ENCODE measurements at regions not wholly inside any gene's neighbourhood (a gene's known extent, or its start where the extent isn't known, plus 50 kb on each side); places are given as distances from the start of the nearest gene placed in this dataset.

GRCh38 chr9:81390792-81391456 is 298.4 kb downstream of the TLE1 start:
- DNase-seq (ENCODE audit: low spot score), result no peak

- DNase-seq (ENCODE audit: low spot score), result no peak
These were observed 299.8 kb downstream of the TLE1 start for GRCh38 chr9:81389569-81389993.

GRCh38 chr9:81388831-81389230 is 300.5 kb downstream of the TLE1 start:
- DNase-seq (ENCODE audit: low spot score), result no peak

- no peak for DNase-seq (ENCODE audit: low spot score)
These were observed 301.8 kb downstream of the TLE1 start for GRCh38 chr9:81387360-81388106.

GRCh38 chr9:81384911-81385310 is 304.4 kb downstream of the TLE1 start:
- no peak for DNase-seq (ENCODE audit: low spot score)

GRCh38 chr9:81382281-81382680 is 307.1 kb downstream of the TLE1 start:
- no peak for DNase-seq (ENCODE audit: low spot score)

GRCh38 chr9:81381694-81382093 is 307.7 kb downstream of the TLE1 start:
- no peak for DNase-seq (ENCODE audit: low spot score)

- no peak for DNase-seq (ENCODE audit: low spot score)
These were observed 308.6 kb downstream of the TLE1 start for GRCh38 chr9:81380504-81381359.

GRCh38 chr9:81379655-81380054 is 309.7 kb downstream of the TLE1 start:
- DNase-seq (ENCODE audit: low spot score), result no peak

- no peak for DNase-seq (ENCODE audit: low spot score)
These were observed 311.4 kb downstream of the TLE1 start for GRCh38 chr9:81377921-81378320.

- DNase-seq (ENCODE audit: low spot score), result no peak
These were observed 312.0 kb downstream of the TLE1 start for GRCh38 chr9:81377320-81377719.

GRCh38 chr9:81375187-81376100 is 313.9 kb downstream of the TLE1 start:
- DNase-seq (ENCODE audit: low spot score), result no peak

- no peak for DNase-seq (ENCODE audit: low spot score)
These were observed 314.7 kb downstream of the TLE1 start for GRCh38 chr9:81374459-81375186.

- DNase-seq (ENCODE audit: low spot score), result no peak
These were observed 316.1 kb downstream of the TLE1 start for GRCh38 chr9:81373294-81373693.

GRCh38 chr9:81372628-81373191 is 316.6 kb downstream of the TLE1 start:
- DNase-seq (ENCODE audit: low spot score), result no peak

- no peak for DNase-seq (ENCODE audit: low spot score)
These were observed 317.5 kb downstream of the TLE1 start for GRCh38 chr9:81371824-81372223.

- no peak for DNase-seq (ENCODE audit: low spot score)
These were observed 318.7 kb downstream of the TLE1 start for GRCh38 chr9:81370650-81371049.

- DNase-seq (ENCODE audit: low spot score), result no peak
These were observed 319.3 kb downstream of the TLE1 start for GRCh38 chr9:81370096-81370495.

- no peak for DNase-seq (ENCODE audit: low spot score)
These were observed 320.2 kb downstream of the TLE1 start for GRCh38 chr9:81369121-81369520.

GRCh38 chr9:81363916-81364480 is 325.3 kb downstream of the TLE1 start:
- no peak for DNase-seq (ENCODE audit: low spot score)

All from Ammon's horn (tissue), 1 donor.